SU-DHL-6 (cell line): ENCODE measurements at regions not wholly inside any gene's neighbourhood (a gene's known extent, or its start where the extent isn't known, plus 50 kb on each side); places are given as distances from the start of the nearest gene placed in this dataset.

Source experiments
- CTCF ChIP-seq: fragments of 200-600 bp; sonication (generic); IDR thresholded peaks from one replicate; pipeline ENCODE4 v1.5.1; 2017; ENCODE audit warnings: antibody characterized with exemption, mild to moderate bottlenecking, low read length, moderate library complexity; ENCODE audit not compliant: insufficient read depth, poor library complexity, severe bottlenecking
- EZH2phosphoT487 ChIP-seq: fragments of 200-600 bp; sonication (generic), shearing (Covaris generic); conservative IDR thresholded peaks from 2 replicates; pipeline ENCODE4 v1.6.1; 2018; ENCODE audit warnings: mild to moderate bottlenecking, antibody characterized with exemption, low read length, moderate library complexity, mixed read lengths

GRCh38 chr15:29420188-29420587 lies 150.6 kb upstream of the NSMCE3 start:
- TF ChIP-seq CTCF = no peak
- TF ChIP-seq EZH2phosphoT487 = no peak
